Stimulated activated CD8-positive, alpha-beta memory T cell treated with anti-CD3 and anti-CD28 coated beads, Interleukin-7, amount 100 ng/mL, for 48 hours (primary cell): ENCODE measurements at regions not wholly inside any gene's neighbourhood (a gene's known extent, or its start where the extent isn't known, plus 50 kb on each side); places are given as distances from the start of the nearest gene placed in this dataset.

Source experiments
- DNase-seq, 2 donors: peaks; one replicate each; pipeline ENCODE4 v3.0.0-alpha.2; 2020; ENCODE audit warnings: low read depth in 1 of 2; ENCODE audit errors: extremely low read depth in 1 of 2

GRCh38 chr18:78895207-78896001, 84.2 kb upstream of the SALL3 start:
- no peak for DNase-seq

DNA sequence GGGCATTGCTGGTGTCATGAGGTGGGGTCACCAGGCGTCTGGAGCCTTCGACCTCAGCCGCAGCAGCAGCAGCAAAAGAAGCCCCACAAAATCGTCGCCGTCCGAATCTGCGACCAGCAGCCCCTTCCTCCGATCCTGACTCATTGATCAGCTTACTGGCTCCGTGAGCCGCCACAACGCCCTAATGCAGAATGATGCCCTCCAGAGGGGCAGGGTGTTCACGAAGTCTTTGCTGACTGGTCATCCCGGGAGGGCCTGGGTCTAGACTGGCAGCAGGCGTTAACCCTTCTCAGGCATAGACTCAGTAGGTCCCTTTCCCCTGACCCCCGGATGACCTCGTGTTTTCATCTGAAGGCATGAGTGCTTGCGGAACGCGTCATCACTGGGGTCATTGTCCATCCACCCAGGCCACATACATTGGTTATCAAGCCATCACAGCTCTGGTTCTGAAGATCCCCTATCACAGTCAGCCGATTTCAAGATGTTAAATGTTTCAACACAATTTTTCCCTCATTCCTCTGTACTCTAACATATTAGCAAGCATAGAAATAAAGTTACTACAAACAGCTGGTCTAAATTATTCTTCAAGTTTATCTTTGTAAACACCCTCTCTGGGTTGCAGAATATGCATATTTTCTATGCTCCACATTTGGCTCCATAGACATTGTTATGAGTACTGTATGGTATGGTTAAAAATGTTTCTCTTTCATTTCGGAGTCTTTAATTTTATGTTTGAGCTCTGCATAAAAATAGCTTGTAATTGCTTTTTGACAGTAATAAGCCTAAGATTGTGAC, 83.3 kb upstream of the SALL3 start:
- DNase-seq = no peak

DNA sequence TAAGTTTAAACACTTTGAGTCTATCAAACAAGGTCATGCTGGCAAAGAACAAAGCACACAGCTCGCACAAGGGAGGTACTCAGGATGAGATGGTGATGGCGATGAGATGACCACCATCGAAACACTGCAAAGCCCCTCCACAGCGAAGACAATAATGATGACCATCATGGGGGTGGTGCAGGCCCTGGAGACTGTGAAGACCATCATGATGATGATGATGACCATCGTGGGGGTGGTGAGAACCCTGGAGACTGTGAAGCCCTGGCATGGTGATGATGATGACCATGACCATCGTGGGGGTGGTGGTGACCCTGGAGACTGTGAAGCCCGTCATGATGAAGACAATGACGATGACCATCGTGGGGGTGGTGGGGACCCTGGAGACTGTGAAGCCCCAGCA, 81.6 kb upstream of the SALL3 start:
- DNase-seq = no peak

DNA sequence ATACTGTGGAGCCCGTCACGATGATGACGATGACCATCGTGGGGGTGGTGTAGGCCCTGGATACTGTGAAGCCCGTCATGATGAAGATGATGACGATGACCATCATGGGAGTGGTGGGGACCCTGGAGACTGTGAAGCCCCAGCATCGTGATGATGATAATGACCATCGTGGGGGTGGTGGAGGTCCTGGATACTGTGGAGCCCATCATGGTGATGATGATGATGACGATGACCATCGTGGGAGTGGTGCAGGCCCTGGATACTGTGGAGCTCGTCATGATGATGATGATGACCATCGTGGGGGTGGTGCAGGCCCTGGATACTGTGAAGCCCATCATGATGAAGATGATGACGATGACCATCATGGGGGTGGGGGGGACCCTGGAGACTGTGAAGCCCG, 81.0 kb upstream of the SALL3 start:
- no peak for DNase-seq

DNA sequence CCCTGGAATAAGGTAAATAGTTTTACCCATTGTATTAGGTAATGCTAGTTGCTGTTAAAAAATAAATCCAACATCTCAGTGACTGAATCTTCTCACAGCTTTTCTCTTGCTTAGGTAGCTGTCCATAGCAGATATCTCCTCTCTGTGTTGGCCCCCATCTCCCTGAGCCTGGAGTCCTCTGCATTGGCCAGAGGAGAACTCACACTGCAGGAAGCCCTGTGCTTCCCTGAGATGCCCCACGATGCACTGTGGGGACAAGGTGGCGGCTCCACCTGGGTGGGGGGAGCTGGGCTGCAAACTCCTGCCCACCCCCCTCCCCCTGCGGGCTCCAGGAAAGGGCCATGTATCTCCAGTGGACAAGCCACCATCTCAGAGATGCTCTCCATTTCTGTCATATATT, 80.4 kb upstream of the SALL3 start:
- no peak for DNase-seq

DNA sequence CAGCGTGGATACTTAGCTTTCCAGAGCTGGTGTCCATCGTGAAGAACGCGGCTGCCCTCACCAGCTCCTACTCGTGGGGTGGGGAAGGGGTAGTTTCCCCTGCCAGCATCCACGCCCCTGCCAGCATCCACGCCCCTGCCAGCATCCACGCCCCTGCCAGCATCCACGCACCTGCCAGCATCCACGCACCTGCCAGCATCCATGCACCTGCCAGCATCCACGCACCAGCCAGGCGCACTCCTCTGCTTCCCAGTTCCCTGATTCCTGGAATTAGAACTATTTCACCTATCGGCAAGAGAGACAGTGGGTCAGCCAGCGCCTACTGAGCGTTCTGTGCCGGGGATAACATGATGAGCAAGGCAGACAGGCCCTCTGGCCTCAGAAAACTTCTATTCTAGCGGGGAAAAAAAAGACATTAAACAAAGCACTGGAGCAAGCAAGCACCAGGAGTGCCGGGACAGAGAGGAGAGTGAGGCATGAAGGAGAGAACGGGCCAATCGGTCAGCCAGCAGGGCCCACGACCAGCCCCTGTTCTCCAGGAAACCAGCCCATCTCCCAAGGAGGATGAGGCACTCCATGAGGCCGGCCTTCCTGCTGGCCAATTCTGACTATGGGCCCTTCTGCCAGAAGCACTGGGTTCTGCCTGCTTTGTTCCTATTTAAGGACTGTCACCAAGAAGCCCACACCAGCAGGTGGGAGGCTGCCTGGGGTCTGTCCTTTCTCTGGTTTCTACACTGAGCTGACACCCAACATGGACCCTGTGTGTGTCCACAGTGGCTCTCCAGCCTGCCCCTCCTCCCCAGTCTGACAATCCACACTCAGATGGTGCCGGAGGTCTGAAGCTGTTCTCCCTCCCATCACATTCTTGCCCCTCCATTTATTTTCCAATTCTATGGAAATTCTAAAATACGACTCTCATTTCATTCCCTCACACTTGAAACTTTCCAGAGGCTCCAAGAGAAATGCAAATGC, 78.4 kb upstream of the SALL3 start:
- no peak for DNase-seq

DNA sequence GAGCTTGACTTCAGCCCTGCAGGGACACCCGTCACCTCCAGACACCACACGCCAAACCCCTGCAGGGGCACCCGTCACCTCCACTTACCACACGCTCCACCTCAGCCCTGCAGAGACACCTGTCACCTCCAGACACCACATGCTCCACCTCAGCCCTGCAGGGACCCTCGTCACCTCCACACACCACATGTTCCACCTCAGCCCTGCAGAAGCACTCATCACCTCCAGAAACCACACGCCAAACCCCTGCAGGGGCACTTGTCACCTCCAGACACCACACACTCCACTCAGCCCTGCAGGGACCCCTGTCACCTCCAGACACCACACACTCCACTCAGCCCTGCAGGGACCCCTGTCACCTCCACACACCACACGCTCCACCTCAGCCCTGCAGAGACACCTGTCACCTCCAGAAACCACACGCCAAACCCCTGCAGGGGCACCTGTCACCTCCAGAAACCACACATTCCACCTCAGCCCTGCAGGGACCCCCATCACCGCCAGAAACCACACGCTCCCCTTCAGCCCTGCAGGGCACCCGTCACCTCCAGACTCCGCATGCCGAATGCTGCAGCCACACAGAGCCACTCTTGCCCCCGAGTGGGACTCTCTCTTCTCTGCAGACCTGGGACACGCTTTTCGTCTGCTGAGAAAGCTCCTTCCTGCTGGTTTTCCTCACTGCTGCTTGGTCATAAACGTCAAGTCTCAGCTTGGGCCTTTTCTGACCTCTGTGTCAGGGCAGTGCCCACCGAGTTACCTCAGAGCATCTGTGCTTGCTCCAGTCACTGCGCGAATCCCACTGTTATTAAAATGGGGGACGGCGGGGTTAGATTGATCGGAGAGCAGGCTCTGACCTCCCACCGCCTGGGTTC, 77.5 kb upstream of the SALL3 start:
- no peak for DNase-seq

- DNase-seq = no peak
Measured at GRCh38 chr18:78902795-78903435, 76.7 kb upstream of the SALL3 start.

- no peak for DNase-seq
Measured at GRCh38 chr18:78903436-78904178, 76.0 kb upstream of the SALL3 start.

DNA sequence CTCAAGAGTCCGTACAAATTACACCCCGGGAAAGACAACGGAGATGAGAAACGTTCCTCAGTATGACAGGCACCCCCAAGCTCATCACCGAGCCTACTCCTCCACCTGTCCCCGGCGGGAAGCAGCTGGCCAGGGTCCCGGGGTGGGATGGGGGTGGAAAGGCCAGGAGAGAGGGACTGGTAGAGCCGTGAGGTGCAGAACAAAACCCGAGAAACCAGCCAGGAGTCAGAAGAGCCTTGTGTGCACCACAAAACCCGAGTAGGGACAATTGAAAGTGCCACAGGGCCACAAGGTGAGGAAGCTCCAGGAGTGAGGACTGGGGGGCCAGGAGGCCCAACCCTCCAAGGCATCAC, 75.5 kb upstream of the SALL3 start:
- DNase-seq = no peak

- no peak for DNase-seq
Measured at GRCh38 chr18:78905334-78905733, 74.3 kb upstream of the SALL3 start.

DNA sequence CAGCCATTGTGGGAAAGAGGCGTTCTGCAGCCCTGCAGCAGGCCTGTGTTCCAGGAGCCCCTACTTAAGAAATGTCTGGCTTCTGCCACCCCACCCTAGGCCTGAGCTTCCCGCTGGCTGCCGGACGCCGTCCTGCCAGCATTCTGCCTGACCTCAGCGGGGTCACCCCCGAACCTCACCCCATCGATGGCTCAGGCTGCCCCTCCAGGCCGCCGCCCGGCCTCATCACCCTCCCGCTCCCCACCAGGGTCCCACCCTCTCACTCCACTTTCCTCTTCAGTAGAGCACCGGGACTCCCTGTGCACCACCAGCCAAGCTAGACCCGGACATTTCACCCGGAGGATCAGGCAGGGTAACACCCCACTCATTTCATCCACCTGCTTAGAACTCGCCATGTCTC, 73.6 kb upstream of the SALL3 start:
- no peak for DNase-seq

GRCh38 chr18:78908462-78909260, 71.0 kb upstream of the SALL3 start:
- DNase-seq = no peak

- no peak for DNase-seq
Measured at GRCh38 chr18:78911751-78912283, 67.8 kb upstream of the SALL3 start.

DNA sequence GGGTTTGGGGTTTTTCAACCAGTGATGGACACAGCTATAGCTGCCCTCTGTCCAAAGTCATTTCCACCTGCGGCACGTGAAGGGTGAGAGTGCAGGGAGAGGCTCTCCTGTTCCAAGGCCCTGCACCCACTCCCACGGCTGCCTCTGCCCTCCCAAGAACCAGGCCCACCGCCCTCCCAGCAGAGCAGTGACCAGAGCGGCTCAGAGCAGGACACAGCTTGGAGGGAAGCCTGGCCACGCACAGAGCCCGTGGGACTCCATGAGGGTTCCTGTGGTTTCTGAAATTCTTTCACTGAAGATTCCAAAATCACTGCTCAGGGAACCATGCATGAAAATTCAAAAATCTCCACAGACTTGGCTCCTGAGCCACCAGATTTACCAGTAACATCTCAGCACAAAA, 67.3 kb upstream of the SALL3 start:
- DNase-seq = no peak

GRCh38 chr18:78912844-78913243, 66.8 kb upstream of the SALL3 start:
- no peak for DNase-seq

- no peak for DNase-seq
Measured at GRCh38 chr18:78913395-78913794, 66.2 kb upstream of the SALL3 start.

GRCh38 chr18:78913830-78914231, 65.8 kb upstream of the SALL3 start:
- DNase-seq = no peak
